Mononuclear cell (primary cell): ENCODE measurements at regions not wholly inside any gene's neighbourhood (a gene's known extent, or its start where the extent isn't known, plus 50 kb on each side); places are given as distances from the start of the nearest gene placed in this dataset.
"Not testable (repeated sequence)": the region's sequence is repeated elsewhere in the genome, so short reads cannot be mapped to it uniquely, and the experiment has no call there.

ENCODE experiments used
- H3K27me3 ChIP-seq: 2 replicates; pipeline ENCODE4 v1.6.0; 2011; ENCODE audit warnings: low read length, control low read depth; ENCODE audit not compliant: insufficient read depth
- H3K4me1 ChIP-seq: 2 replicates; pipeline ENCODE4 v1.5.1; 2011; ENCODE audit warnings: mild to moderate bottlenecking, low read length, control low read depth; ENCODE audit not compliant: insufficient read depth
- H3K4me3 ChIP-seq: 2 replicates; pipeline ENCODE4 v1.5.1; 2011; ENCODE audit warnings: mild to moderate bottlenecking, low read length, moderate library complexity
- H3K9me3 ChIP-seq: 2 replicates; pipeline ENCODE4 v1.5.1; 2011; ENCODE audit warnings: low read depth, mild to moderate bottlenecking, control low read depth, low read length

- not testable (repeated sequence) for H3K4me3 ChIP-seq, H3K4me1 ChIP-seq, H3K27me3 ChIP-seq, H3K9me3 ChIP-seq
Observed at GRCh38 chr2:7390311-7390710, 473.1 kb downstream of the RNF144A start.

GRCh38 chr2:7392076-7392787 lies 475.0 kb downstream of the RNF144A start:
- Histone ChIP-seq H3K27me3 (peaks cover 2% of the 10 kb centered on the region), H3K4me3 (no peak overlapping the region), H3K4me1 (no peaks in the 10 kb centered on the region), H3K9me3 (no peaks in the 10 kb centered on the region)

- Histone ChIP-seq H3K4me3 (no peak overlapping the region), H3K9me3 (no peaks in the 10 kb centered on the region), H3K4me1 (no peaks in the 10 kb centered on the region), H3K27me3 (peaks cover 2% of the 10 kb centered on the region)
Observed at GRCh38 chr2:7394195-7394594, 477.0 kb downstream of the RNF144A start.

GRCh38 chr2:7400628-7401027 lies 483.4 kb downstream of the RNF144A start:
- H3K9me3 ChIP-seq, result no peaks in the 10 kb centered on the region
- H3K27me3 ChIP-seq, result peaks cover 12% of the 10 kb centered on the region
- no peaks in the 10 kb centered on the region for H3K4me1 ChIP-seq
- no peak overlapping the region for H3K4me3 ChIP-seq

- H3K9me3 ChIP-seq, result no peaks in the 10 kb centered on the region
- no peak overlapping the region for H3K4me3 ChIP-seq
- no peaks in the 10 kb centered on the region for H3K4me1 ChIP-seq
- H3K27me3 ChIP-seq, result peaks cover 10% of the 10 kb centered on the region
Observed at GRCh38 chr2:7403092-7403775, 486.0 kb downstream of the RNF144A start.

- Histone ChIP-seq H3K4me3 (no peak overlapping the region), H3K9me3 (no peaks in the 10 kb centered on the region), H3K27me3 (peaks cover 7% of the 10 kb centered on the region), H3K4me1 (no peaks in the 10 kb centered on the region)
Observed at GRCh38 chr2:7405861-7406715, 488.9 kb downstream of the RNF144A start.

GRCh38 chr2:7407001-7407400 lies 489.8 kb downstream of the RNF144A start:
- Histone ChIP-seq H3K4me1 (no peaks in the 10 kb centered on the region), H3K4me3 (no peak overlapping the region), H3K27me3 (peaks cover 4% of the 10 kb centered on the region), H3K9me3 (no peaks in the 10 kb centered on the region)

GRCh38 chr2:7407906-7408680 lies 490.9 kb downstream of the RNF144A start:
- Histone ChIP-seq H3K4me1 (no peaks in the 10 kb centered on the region), H3K27me3 (no peaks in the 10 kb centered on the region), H3K4me3 (no peak overlapping the region), H3K9me3 (no peaks in the 10 kb centered on the region)

GRCh38 chr2:7411691-7412090 lies 494.5 kb downstream of the RNF144A start:
- Histone ChIP-seq H3K4me1 (no peaks in the 10 kb centered on the region), H3K4me3 (no peak overlapping the region), H3K27me3 (no peaks in the 10 kb centered on the region), H3K9me3 (no peaks in the 10 kb centered on the region)

GRCh38 chr2:7417845-7418742 lies 500.9 kb downstream of the RNF144A start:
- Histone ChIP-seq H3K9me3 (no peaks in the 10 kb centered on the region), H3K4me1 (peaks cover 12% of the 10 kb centered on the region), H3K4me3 (no peak overlapping the region), H3K27me3 (no peaks in the 10 kb centered on the region)

GRCh38 chr2:7419186-7419585 lies 502.0 kb downstream of the RNF144A start:
- Histone ChIP-seq H3K4me1 (peaks cover 12% of the 10 kb centered on the region), H3K4me3 (no peak overlapping the region), H3K9me3 (no peaks in the 10 kb centered on the region), H3K27me3 (no peaks in the 10 kb centered on the region)

GRCh38 chr2:7419814-7420311 lies 502.7 kb downstream of the RNF144A start:
- H3K27me3 ChIP-seq, result no peaks in the 10 kb centered on the region
- H3K9me3 ChIP-seq, result no peaks in the 10 kb centered on the region
- peaks cover 12% of the 10 kb centered on the region for H3K4me1 ChIP-seq
- H3K4me3 ChIP-seq, result no peak overlapping the region

GRCh38 chr2:7420530-7420929 lies 503.3 kb downstream of the RNF144A start:
- H3K4me1 ChIP-seq, result peaks cover 12% of the 10 kb centered on the region
- H3K27me3 ChIP-seq, result no peaks in the 10 kb centered on the region
- H3K4me3 ChIP-seq, result no peak overlapping the region
- no peaks in the 10 kb centered on the region for H3K9me3 ChIP-seq

- no peak overlapping the region for H3K4me3 ChIP-seq
- H3K4me1 ChIP-seq, result peaks cover 22% of the 10 kb centered on the region
- H3K27me3 ChIP-seq, result no peaks in the 10 kb centered on the region
- no peaks in the 10 kb centered on the region for H3K9me3 ChIP-seq
Observed at GRCh38 chr2:7424481-7424880, 507.3 kb downstream of the RNF144A start.
